Panc1 (cell line): ENCODE measurements at regions not wholly inside any gene's neighbourhood (a gene's known extent, or its start where the extent isn't known, plus 50 kb on each side); places are given as distances from the start of the nearest gene placed in this dataset.

Experiments
- ATAC-seq: fragments of 200-7000 bp; cut with Tn5 transposase; 2 replicates; pipeline ENCODE4 v1.9.1; 2020; ENCODE audit warnings: mild to moderate bottlenecking, moderate library complexity
- BruUV-seq: library from RNA; stranded (reverse); fragments of 400-500 nt; replicated peaks from 2 replicates; lab custom pipeline; 2021; lab: Mats Ljungman, UMichigan
- CTCF ChIA-PET: fragments of 300-600 bp; sonication (Branson Sonifier 250); formaldehyde crosslinking; loops from one replicate; lab custom pipeline; 2022; ENCODE audit warnings: antibody characterized with exemption; lab: Charles Lee
- POLR2A ChIA-PET: fragments of 300-600 bp; sonication (Branson Sonifier 250); formaldehyde crosslinking; loops from one replicate; lab custom pipeline; 2022; ENCODE audit warnings: antibody characterized with exemption; lab: Charles Lee
- DNase-seq: peaks from one replicate; pipeline ENCODE4 v3.0.0-alpha.2; 2010; ENCODE audit warnings: low read depth, low spot score
- H3K27ac ChIP-seq: 2 replicates; pipeline ENCODE4 v1.5.1; 2011; ENCODE audit warnings: mild to moderate bottlenecking, low read length, inconsistent platforms
- H3K27me3 ChIP-seq: fragments of 200-500 bp; sonication (Bioruptor generic); 2 replicates; pipeline ENCODE4 v1.6.0; 2014; ENCODE audit warnings: low read length, inconsistent platforms; ENCODE audit not compliant: control insufficient read depth, insufficient read depth
- H3K36me3 ChIP-seq: fragments of 200-500 bp; sonication (Bioruptor generic); 2 replicates; pipeline ENCODE4 v1.5.1; 2014; ENCODE audit warnings: inconsistent platforms, mild to moderate bottlenecking, low read length, moderate library complexity; ENCODE audit not compliant: control insufficient read depth, insufficient read depth
- H3K4me1 ChIP-seq: 2 replicates; pipeline ENCODE4 v1.5.1; 2011; ENCODE audit warnings: inconsistent platforms, mild to moderate bottlenecking, low read length, moderate library complexity; ENCODE audit not compliant: control insufficient read depth, insufficient read depth
- H3K4me3 ChIP-seq, 2 experiments: 2 replicates each; pipeline ENCODE4 v1.5.1; 2011 to 2012; ENCODE audit warnings: low read depth in 2 of 2, low read length in 2 of 2, mild to moderate bottlenecking in 2 of 2, inconsistent platforms in 1 of 2, moderate library complexity in 1 of 2
- H3K9me3 ChIP-seq: fragments of 200-500 bp; sonication (Bioruptor generic); 2 replicates; pipeline ENCODE4 v1.5.1; 2014; ENCODE audit warnings: low read depth, mild to moderate bottlenecking, inconsistent platforms, low read length, moderate library complexity; ENCODE audit not compliant: control insufficient read depth, insufficient read depth
- POLR2AphosphoS5 ChIP-seq: IDR thresholded peaks from 2 replicates; pipeline ENCODE4 v1.6.1; 2012; ENCODE audit warnings: mild to moderate bottlenecking, low read depth, low read length, moderate library complexity
- REST ChIP-seq, 2 experiments: IDR thresholded peaks; 2 replicates each; pipeline ENCODE4 v1.6.1; 2011 to 2012; ENCODE audit warnings: low read depth in 2 of 2, control low read depth in 1 of 2, low read length in 1 of 2, mild to moderate bottlenecking in 1 of 2, moderate library complexity in 1 of 2; ENCODE audit not compliant: insufficient read depth in 1 of 2
- SIN3A ChIP-seq: IDR thresholded peaks from 2 replicates; pipeline ENCODE4 v1.6.1; 2012; ENCODE audit warnings: low read depth, mild to moderate bottlenecking, low read length, moderate library complexity, borderline replicate concordance; ENCODE audit not compliant: insufficient read depth
- TCF7L2 ChIP-seq: IDR thresholded peaks from 2 replicates; pipeline ENCODE4 v1.6.1; 2011; ENCODE audit warnings: mild to moderate bottlenecking, low read depth, low read length, inconsistent platforms
- in situ Hi-C: cut with HindIII; loops from 2 replicates; pipeline ENCODE4 v1.10.0; 2016; ENCODE audit warnings: low sequenced_read_pairs, low pct_unique_long_range_greater_than_20kb
- intact Hi-C: fragments of 100-400 bp; cut with micrococcal nuclease; formaldehyde crosslinking; loops from one replicate; pipeline ENCODE4 v1.10.0; 2022; ENCODE audit not compliant: unreplicated experiment
- TF ChIP-seq, protein P1 (sequence below): fragments of 450-650 bp; IDR thresholded peaks from 2 replicates; pipeline ENCODE4 v1.5.1; 2017; ENCODE audit warnings: mild to moderate bottlenecking

- H3K36me3 ChIP-seq = no peaks in the 10 kb centered on the region
- in situ Hi-C loops = no loop called here
- no peaks in the 10 kb centered on the region for H3K4me1 ChIP-seq
- ChIA-PET CTCF (no interaction called here), POLR2A (no interaction called here)
- ATAC-seq = no peak
- H3K4me3 ChIP-seq = no peak overlapping the region
- H3K27me3 ChIP-seq = no peaks in the 10 kb centered on the region
- BruUV-seq = no TSS peak
- no peak for TF ChIP-seq TCF7L2
- no peak for TF ChIP-seq POLR2AphosphoS5
- TF ChIP-seq, protein P1, sequence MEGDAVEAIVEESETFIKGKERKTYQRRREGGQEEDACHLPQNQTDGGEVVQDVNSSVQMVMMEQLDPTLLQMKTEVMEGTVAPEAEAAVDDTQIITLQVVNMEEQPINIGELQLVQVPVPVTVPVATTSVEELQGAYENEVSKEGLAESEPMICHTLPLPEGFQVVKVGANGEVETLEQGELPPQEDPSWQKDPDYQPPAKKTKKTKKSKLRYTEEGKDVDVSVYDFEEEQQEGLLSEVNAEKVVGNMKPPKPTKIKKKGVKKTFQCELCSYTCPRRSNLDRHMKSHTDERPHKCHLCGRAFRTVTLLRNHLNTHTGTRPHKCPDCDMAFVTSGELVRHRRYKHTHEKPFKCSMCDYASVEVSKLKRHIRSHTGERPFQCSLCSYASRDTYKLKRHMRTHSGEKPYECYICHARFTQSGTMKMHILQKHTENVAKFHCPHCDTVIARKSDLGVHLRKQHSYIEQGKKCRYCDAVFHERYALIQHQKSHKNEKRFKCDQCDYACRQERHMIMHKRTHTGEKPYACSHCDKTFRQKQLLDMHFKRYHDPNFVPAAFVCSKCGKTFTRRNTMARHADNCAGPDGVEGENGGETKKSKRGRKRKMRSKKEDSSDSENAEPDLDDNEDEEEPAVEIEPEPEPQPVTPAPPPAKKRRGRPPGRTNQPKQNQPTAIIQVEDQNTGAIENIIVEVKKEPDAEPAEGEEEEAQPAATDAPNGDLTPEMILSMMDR = no peak
- no peak for TF ChIP-seq SIN3A
- no peak for DNase-seq
- no peaks in the 10 kb centered on the region for H3K9me3 ChIP-seq
- intact Hi-C loops = no loop called here
- H3K27ac ChIP-seq = no peak overlapping the region
These were observed 175.5 kb upstream of the MVB12B start for GRCh38 chr9:126151031-126151685.

GRCh38 chr9:126151686-126152134 lies 174.9 kb upstream of the MVB12B start:
- ChIA-PET CTCF (no interaction called here), POLR2A (no interaction called here)
- H3K27me3 ChIP-seq = no peaks in the 10 kb centered on the region
- H3K36me3 ChIP-seq = no peaks in the 10 kb centered on the region
- TF ChIP-seq, protein P1 = no peak
- TF ChIP-seq TCF7L2 (no peak), POLR2AphosphoS5 (no peak), REST (IDR thresholded peaks at IDR 0.05; ENCODE audit: insufficient read depth in 1 of 2, low read depth in 2 of 2, low read length in 1 of 2) (no peak), SIN3A (no peak)
- intact Hi-C loops = no loop called here
- no peaks in the 10 kb centered on the region for H3K4me1 ChIP-seq
- in situ Hi-C loops = no loop called here
- H3K27ac ChIP-seq = no peak overlapping the region
- no peak overlapping the region for H3K4me3 ChIP-seq
- DNase-seq (no peak), ATAC-seq (peak; percentile 60; the same call in 1 of the 2 replicates)
- no peaks in the 10 kb centered on the region for H3K9me3 ChIP-seq
- no TSS peak for BruUV-seq
